IMR-90 (cell line): ENCODE measurements at regions not wholly inside any gene's neighbourhood (a gene's known extent, or its start where the extent isn't known, plus 50 kb on each side); places are given as distances from the start of the nearest gene placed in this dataset.

ENCODE experiments used
- CTCF ChIP-seq: conservative IDR thresholded peaks from 2 replicates; pipeline ENCODE4 v1.5.1; 2012; ENCODE audit warnings: mild to moderate bottlenecking, low read depth, low read length, improper control_type of control experiment
- FOS ChIP-seq: fragments of 150-350 bp; IDR thresholded peaks from 2 replicates; pipeline ENCODE4 v1.6.1; 2016; ENCODE audit warnings: low read depth, low read length
- MAFK ChIP-seq: IDR thresholded peaks from 2 replicates; pipeline ENCODE4 v1.6.1; 2012; ENCODE audit warnings: low read depth, low read length, improper control_type of control experiment
- POLR2A ChIP-seq: IDR thresholded peaks from 2 replicates; pipeline ENCODE4 v1.6.1; 2012; ENCODE audit warnings: mild to moderate bottlenecking, low read depth, low read length
- RAD21 ChIP-seq: IDR thresholded peaks from 2 replicates; pipeline ENCODE4 v1.6.1; 2012; ENCODE audit warnings: low read length, improper control_type of control experiment
- RFX5 ChIP-seq: IDR thresholded peaks from 2 replicates; pipeline ENCODE4 v1.8.0; 2012; ENCODE audit warnings: low read depth, mild to moderate bottlenecking, low read length, moderate library complexity
- USF2 ChIP-seq: fragments of 150-350 bp; IDR thresholded peaks from 2 replicates; pipeline ENCODE4 v1.6.1; 2017; ENCODE audit warnings: mild to moderate bottlenecking, antibody characterized with exemption, low read length, low read depth

- TF ChIP-seq RAD21 (no peak), RFX5 (no peak), CTCF (no peak), POLR2A (no peak), FOS (no peak), MAFK (no peak), USF2 (no peak)
Measured at GRCh38 chr2:183575481-183575880, 451.2 kb downstream of the NUP35 start.
